Endothelial cell of umbilical vein (primary cell): ENCODE measurements at regions not wholly inside any gene's neighbourhood (a gene's known extent, or its start where the extent isn't known, plus 50 kb on each side); places are given as distances from the start of the nearest gene placed in this dataset.

Experiments
- BruUV-seq: library from RNA; stranded (reverse); fragments of 400-500 nt; replicated peaks from 2 replicates; lab custom pipeline; 2021; lab: Mats Ljungman, UMichigan
- CTCF ChIA-PET: fragments of 300-600, 350-600 bp; sonication (Branson Sonifier 250); formaldehyde crosslinking; loops from one replicate; lab custom pipeline; 2021; ENCODE audit warnings: antibody characterized with exemption, inconsistent platforms; lab: Charles Lee
- POLR2A ChIA-PET: fragments of 300-600, 350-600 bp; sonication (Branson Sonifier 250); formaldehyde crosslinking; loops from one replicate; lab custom pipeline; 2021; ENCODE audit warnings: antibody characterized with exemption, inconsistent platforms; lab: Charles Lee
- DNase-seq: peaks from one replicate; pipeline ENCODE4 v3.0.0-alpha.2; 2011; ENCODE audit warnings: low read depth, low spot score
- FAIRE-seq: peaks from 2 replicates; lab custom pipeline; 2011; peaks lifted over from hg19 to GRCh38; lab: Jason Lieb, UNC
- H2AFZ ChIP-seq: 2 replicates; pipeline ENCODE4 v1.6.0; 2012; ENCODE audit warnings: low read depth, low read length, control low read depth, inconsistent platforms
- H3K27ac ChIP-seq: 2 replicates; pipeline ENCODE4 v1.5.1; 2011; ENCODE audit warnings: low read depth, mild to moderate bottlenecking, control low read depth, low read length, moderate library complexity; ENCODE audit not compliant: insufficient read depth
- H3K27me3 ChIP-seq, 2 experiments: 2 replicates each; pipeline versions ENCODE4 v1.6.0 to v1.6.1; 2011; ENCODE audit warnings: low read length in 2 of 2, mixed read lengths in 1 of 2; ENCODE audit not compliant: control insufficient read depth in 2 of 2, insufficient read depth in 2 of 2
- H3K36me3 ChIP-seq, 2 experiments: 2 replicates in 1 of 2; 3 replicates in 1 of 2; pipeline ENCODE4 v1.5.1; 2011; ENCODE audit warnings: low read length in 2 of 2, mild to moderate bottlenecking in 1 of 2, moderate library complexity in 1 of 2; ENCODE audit not compliant: control insufficient read depth in 2 of 2, insufficient read depth in 2 of 2; ENCODE audit errors: extremely low read depth in 1 of 2
- H3K4me1 ChIP-seq: 3 replicates; pipeline ENCODE4 v1.5.1; 2011; ENCODE audit warnings: mild to moderate bottlenecking, low read length; ENCODE audit not compliant: control insufficient read depth, insufficient read depth; ENCODE audit errors: extremely low read depth
- H3K4me2 ChIP-seq: 2 replicates; pipeline ENCODE4 v1.6.1; 2011; ENCODE audit warnings: low read length, control low read depth, mixed read lengths; ENCODE audit not compliant: insufficient read depth
- H3K4me3 ChIP-seq, 3 experiments: fragments of 200-600 bp in 1 of 3; sonication (generic), shearing (Covaris generic) in 1 of 3; replicated peaks in 1 of 3; 2 replicates each; pipeline ENCODE4 v1.5.1; 2011 to 2016; ENCODE audit warnings: control low read depth in 3 of 3, low read length in 3 of 3, mild to moderate bottlenecking in 2 of 3, inconsistent platforms in 1 of 3, low read depth in 1 of 3, moderate library complexity in 1 of 3; ENCODE audit not compliant: insufficient read depth in 1 of 3
- H3K79me2 ChIP-seq: 2 replicates; pipeline ENCODE4 v1.6.0; 2012; ENCODE audit warnings: low read length, inconsistent platforms; ENCODE audit not compliant: control insufficient read depth, insufficient read depth
- H3K9ac ChIP-seq: replicated peaks from 2 replicates; pipeline ENCODE3; 2011; ENCODE audit warnings: low read length, control low read depth; ENCODE audit not compliant: insufficient read depth; ENCODE audit errors: extremely low read depth
- H3K9me1 ChIP-seq: replicated peaks from 3 replicates; pipeline ENCODE4 v1.6.0; 2011; ENCODE audit warnings: mild to moderate bottlenecking, low read length; ENCODE audit not compliant: control insufficient read depth, insufficient read depth; ENCODE audit errors: extremely low read depth
- H3K9me3 ChIP-seq: replicated peaks from 2 replicates; pipeline ENCODE4 v1.5.1; 2012; ENCODE audit warnings: low read length, inconsistent platforms; ENCODE audit not compliant: control insufficient read depth, insufficient read depth
- H4K20me1 ChIP-seq: replicated peaks from 2 replicates; pipeline ENCODE3; 2011; ENCODE audit warnings: mild to moderate bottlenecking, low read length; ENCODE audit not compliant: control insufficient read depth, insufficient read depth; ENCODE audit errors: extremely low read depth
- CTCF ChIP-seq, 2 donors: IDR thresholded peaks; 1 replicate in 1 of 2; 2 replicates in 1 of 2; pipeline ENCODE4 v1.5.1; 2011; ENCODE audit warnings: low read length in 2 of 2, mild to moderate bottlenecking in 2 of 2, moderate library complexity in 2 of 2, control low read depth in 1 of 2, inconsistent platforms in 1 of 2, low read depth in 1 of 2; ENCODE audit not compliant: insufficient read depth in 1 of 2; ENCODE audit errors: extremely low read depth in 1 of 2
- EZH2 ChIP-seq: IDR thresholded peaks from 2 replicates; pipeline ENCODE4 v1.6.1; 2012; ENCODE audit warnings: borderline replicate concordance, low read depth, mild to moderate bottlenecking, moderate library complexity, low read length, inconsistent platforms; ENCODE audit not compliant: severe bottlenecking
- FOS ChIP-seq: IDR thresholded peaks from 2 replicates; pipeline ENCODE4 v1.6.1; 2011; ENCODE audit warnings: mild to moderate bottlenecking, low read length, moderate library complexity, borderline replicate concordance; ENCODE audit not compliant: insufficient read depth
- GATA2 ChIP-seq: IDR thresholded peaks from 2 replicates; pipeline ENCODE4 v1.7.0; 2011; ENCODE audit warnings: low read depth, mild to moderate bottlenecking, moderate library complexity, mixed read lengths, low read length; ENCODE audit not compliant: insufficient read length, insufficient read depth
- JUN ChIP-seq: IDR thresholded peaks from 2 replicates; pipeline ENCODE4 v1.6.1; 2011; ENCODE audit warnings: borderline replicate concordance, low read depth; ENCODE audit not compliant: insufficient read length, insufficient read depth
- MAX ChIP-seq: IDR thresholded peaks from 2 replicates; pipeline ENCODE4 v1.6.1; 2011; ENCODE audit not compliant: insufficient read depth, insufficient read length
- MYC ChIP-seq: IDR thresholded peaks from one replicate; pipeline ENCODE4 v1.6.1; 2011; ENCODE audit warnings: mild to moderate bottlenecking, low read depth, low read length
- POLR2A ChIP-seq: IDR thresholded peaks from 2 replicates; pipeline ENCODE4 v1.6.1; 2012; ENCODE audit warnings: low read depth, mild to moderate bottlenecking, control low read depth, low read length
- POLR2AphosphoS5 ChIP-seq: IDR thresholded peaks from 2 replicates; pipeline ENCODE4 v1.6.1; 2012; ENCODE audit warnings: low read depth, mild to moderate bottlenecking, control low read depth, low read length, moderate library complexity; ENCODE audit not compliant: insufficient read depth
- dilution Hi-C: fragments of 300-500 bp; cut with MboI; formaldehyde crosslinking; loops from one replicate; pipeline ENCODE4 v1.15.0; 2019; ENCODE audit warnings: low sequenced_read_pairs; ENCODE audit not compliant: extremely low pct_ligation_motif_present
- intact Hi-C: fragments of 100-400 bp; cut with micrococcal nuclease; formaldehyde crosslinking; loops from one replicate; pipeline ENCODE4 v1.10.0; 2022

GRCh38 chr18:77749089-77749488 is 499.4 kb downstream of the GALR1 start:
- no peaks in the 10 kb centered on the region for H3K79me2 ChIP-seq
- FAIRE-seq: no peak
- H3K9me1 ChIP-seq: no peaks in the 10 kb centered on the region
- no peak overlapping the region for H3K4me2 ChIP-seq
- intact Hi-C loops (no loop called here), dilution Hi-C loops (no loop called here)
- H3K27ac ChIP-seq: no peak overlapping the region
- no peak overlapping the region for H2AFZ ChIP-seq
- H3K4me1 ChIP-seq: no peaks in the 10 kb centered on the region
- ChIA-PET POLR2A (no interaction called here), CTCF (no interaction called here)
- H3K36me3 ChIP-seq: no peaks in the 10 kb centered on the region
- no peak overlapping the region for H3K9ac ChIP-seq
- peaks cover 3% of the 10 kb centered on the region for H3K9me3 ChIP-seq
- no peaks in the 10 kb centered on the region for H4K20me1 ChIP-seq
- DNase-seq: no peak
- no peaks in the 10 kb centered on the region for H3K27me3 ChIP-seq
- TF ChIP-seq MAX (no peak), MYC (no peak), EZH2 (no peak), POLR2A (no peak), FOS (no peak), JUN (no peak), CTCF (IDR thresholded peaks at IDR 0.05; ENCODE audit: extremely low read depth in 1 of 2, insufficient read depth in 1 of 2, low read depth in 1 of 2, low read length in 2 of 2) (no peak), GATA2 (no peak), POLR2AphosphoS5 (no peak)
- no TSS peak for BruUV-seq
- no peak overlapping the region for H3K4me3 ChIP-seq
